ENCODE measurements at regions not wholly inside any gene's neighbourhood (a gene's known extent, or its start where the extent isn't known, plus 50 kb on each side); places are given as distances from the start of the nearest gene placed in this dataset.
"Not testable (repeated sequence)": the region's sequence is repeated elsewhere in the genome, so short reads cannot be mapped to it uniquely, and the experiment has no call there.

DNA sequence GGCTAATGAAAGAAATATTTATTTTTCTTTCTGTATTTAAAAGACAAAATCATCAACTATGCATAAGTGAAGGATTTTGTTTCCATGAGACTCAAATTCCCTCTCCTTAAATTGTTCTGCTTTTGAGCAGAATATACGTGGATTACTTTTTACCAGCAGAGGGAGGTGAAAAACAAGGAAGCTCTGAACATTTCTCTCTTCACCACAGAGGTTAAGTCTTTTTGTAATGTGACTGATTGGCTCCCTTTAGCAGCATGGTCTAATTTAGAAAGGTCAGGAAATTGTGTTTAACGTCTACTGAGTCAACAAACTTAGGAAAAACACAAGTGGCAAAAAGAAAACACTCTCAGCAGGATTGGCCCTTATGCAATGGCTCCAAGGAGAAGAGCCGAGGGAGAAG, 55.1 kb upstream of the F9 start:
- Histone ChIP-seq H3K4me3 (ENCODE audit: low read depth in 1 of 2, low read length in 2 of 2) (no peak overlapping the region), H3K36me3 (ENCODE audit: control insufficient read depth in 1 of 2, insufficient read depth in 2 of 2, low read length in 2 of 2) (no peaks in the 10 kb centered on the region), H3K9me3 (ENCODE audit: control insufficient read depth in 1 of 2, low read length in 2 of 2) (no peaks in the 10 kb centered on the region), H3K27ac (ENCODE audit: low read length) (no peak overlapping the region), H3K27me3 (ENCODE audit: low read depth, low read length) (no peaks in the 10 kb centered on the region), H3K4me1 (ENCODE audit: control insufficient read depth in 1 of 2, insufficient read depth in 2 of 2, low read length in 2 of 2) (no peaks in the 10 kb centered on the region)

- not testable (repeated sequence) for H3K9me3 ChIP-seq (ENCODE audit: control insufficient read depth in 1 of 2, low read length in 2 of 2); H3K27ac ChIP-seq (ENCODE audit: low read length); H3K36me3 ChIP-seq (ENCODE audit: control insufficient read depth in 1 of 2, insufficient read depth in 2 of 2, low read length in 2 of 2); H3K4me1 ChIP-seq (ENCODE audit: control insufficient read depth in 1 of 2, insufficient read depth in 2 of 2, low read length in 2 of 2); H3K4me3 ChIP-seq (ENCODE audit: low read depth in 1 of 2, low read length in 2 of 2); H3K27me3 ChIP-seq (ENCODE audit: low read depth, low read length)
Observed at GRCh38 chrX:139461945-139462344, 68.6 kb upstream of the F9 start.

GRCh38 chrX:139454743-139455142, 75.8 kb upstream of the F9 start:
- Histone ChIP-seq H3K36me3 (ENCODE audit: control insufficient read depth in 1 of 2, insufficient read depth in 2 of 2, low read length in 2 of 2) (no peaks in the 10 kb centered on the region), H3K27ac (ENCODE audit: low read length) (no peak overlapping the region), H3K9me3 (ENCODE audit: control insufficient read depth in 1 of 2, low read length in 2 of 2) (no peaks in the 10 kb centered on the region), H3K27me3 (ENCODE audit: low read depth, low read length) (no peaks in the 10 kb centered on the region), H3K4me1 (ENCODE audit: control insufficient read depth in 1 of 2, insufficient read depth in 2 of 2, low read length in 2 of 2) (no peaks in the 10 kb centered on the region), H3K4me3 (ENCODE audit: low read depth in 1 of 2, low read length in 2 of 2) (no peak overlapping the region)

DNA sequence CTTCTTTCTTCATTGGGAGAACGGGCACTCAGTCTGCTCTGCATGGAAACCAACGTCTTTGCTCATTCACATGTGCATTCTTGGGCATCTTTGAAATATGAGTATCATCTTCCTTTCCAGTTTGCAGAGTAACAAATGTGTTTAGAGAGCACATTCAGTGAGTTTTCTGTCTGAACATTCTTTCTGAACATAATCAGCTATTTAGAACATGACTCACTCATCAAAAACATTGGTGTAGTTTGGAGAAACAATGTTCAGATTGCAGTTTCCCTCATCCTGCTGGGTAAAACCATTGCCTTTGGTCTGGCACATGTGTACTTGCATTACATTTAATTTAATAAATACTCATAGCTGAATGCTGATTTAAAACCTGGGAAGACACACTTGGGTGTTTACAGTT, 81.5 kb upstream of the F9 start:
- no peak overlapping the region for H3K27ac ChIP-seq (ENCODE audit: low read length)
- H3K4me3 ChIP-seq (ENCODE audit: low read depth in 1 of 2, low read length in 2 of 2): no peak overlapping the region
- H3K9me3 ChIP-seq (ENCODE audit: control insufficient read depth in 1 of 2, low read length in 2 of 2): no peaks in the 10 kb centered on the region
- no peaks in the 10 kb centered on the region for H3K27me3 ChIP-seq (ENCODE audit: low read depth, low read length)
- no peaks in the 10 kb centered on the region for H3K36me3 ChIP-seq (ENCODE audit: control insufficient read depth in 1 of 2, insufficient read depth in 2 of 2, low read length in 2 of 2)
- no peaks in the 10 kb centered on the region for H3K4me1 ChIP-seq (ENCODE audit: control insufficient read depth in 1 of 2, insufficient read depth in 2 of 2, low read length in 2 of 2)

GRCh38 chrX:139446832-139447231, 83.7 kb upstream of the F9 start:
- Histone ChIP-seq H3K4me1 (ENCODE audit: control insufficient read depth in 1 of 2, insufficient read depth in 2 of 2, low read length in 2 of 2) (no peaks in the 10 kb centered on the region), H3K9me3 (ENCODE audit: control insufficient read depth in 1 of 2, low read length in 2 of 2) (peaks cover 0 to 4% of the 10 kb centered on the region in 2 donors), H3K27ac (ENCODE audit: low read length) (no peak overlapping the region), H3K36me3 (ENCODE audit: control insufficient read depth in 1 of 2, insufficient read depth in 2 of 2, low read length in 2 of 2) (no peaks in the 10 kb centered on the region), H3K27me3 (ENCODE audit: low read depth, low read length) (no peaks in the 10 kb centered on the region), H3K4me3 (ENCODE audit: low read depth in 1 of 2, low read length in 2 of 2) (no peak overlapping the region)

DNA sequence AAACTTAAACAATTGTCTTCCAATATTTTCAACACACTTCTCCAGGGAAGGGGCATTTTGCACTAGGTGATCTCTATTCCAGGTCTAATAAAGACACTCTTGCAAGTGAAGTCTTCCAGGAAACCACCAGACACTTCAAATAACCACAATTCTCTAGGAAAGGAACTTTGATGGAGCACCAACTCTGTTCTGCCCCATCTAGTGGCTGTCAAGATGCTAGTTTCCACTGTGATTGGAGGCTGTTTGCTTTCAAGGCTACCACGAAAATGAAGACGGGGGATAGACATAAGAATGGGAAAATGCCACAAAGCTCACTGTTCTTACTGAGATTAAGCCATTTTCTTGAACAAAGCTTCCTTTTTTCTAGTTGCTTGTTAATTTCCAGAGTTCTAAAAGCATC, 100.6 kb upstream of the F9 start:
- Histone ChIP-seq H3K27ac (ENCODE audit: low read length) (no peak overlapping the region), H3K4me1 (ENCODE audit: control insufficient read depth in 1 of 2, insufficient read depth in 2 of 2, low read length in 2 of 2) (no peaks in the 10 kb centered on the region), H3K9me3 (ENCODE audit: control insufficient read depth in 1 of 2, low read length in 2 of 2) (no peaks in the 10 kb centered on the region), H3K4me3 (ENCODE audit: low read depth in 1 of 2, low read length in 2 of 2) (no peak overlapping the region), H3K36me3 (ENCODE audit: control insufficient read depth in 1 of 2, insufficient read depth in 2 of 2, low read length in 2 of 2) (no peaks in the 10 kb centered on the region), H3K27me3 (ENCODE audit: low read depth, low read length) (no peaks in the 10 kb centered on the region)

- Histone ChIP-seq H3K4me3 (ENCODE audit: low read depth in 1 of 2, low read length in 2 of 2) (no peak overlapping the region), H3K9me3 (ENCODE audit: control insufficient read depth in 1 of 2, low read length in 2 of 2) (no peaks in the 10 kb centered on the region), H3K27me3 (ENCODE audit: low read depth, low read length) (no peaks in the 10 kb centered on the region)
Observed at GRCh38 chrX:139423186-139423585, 107.4 kb upstream of the F9 start.

DNA sequence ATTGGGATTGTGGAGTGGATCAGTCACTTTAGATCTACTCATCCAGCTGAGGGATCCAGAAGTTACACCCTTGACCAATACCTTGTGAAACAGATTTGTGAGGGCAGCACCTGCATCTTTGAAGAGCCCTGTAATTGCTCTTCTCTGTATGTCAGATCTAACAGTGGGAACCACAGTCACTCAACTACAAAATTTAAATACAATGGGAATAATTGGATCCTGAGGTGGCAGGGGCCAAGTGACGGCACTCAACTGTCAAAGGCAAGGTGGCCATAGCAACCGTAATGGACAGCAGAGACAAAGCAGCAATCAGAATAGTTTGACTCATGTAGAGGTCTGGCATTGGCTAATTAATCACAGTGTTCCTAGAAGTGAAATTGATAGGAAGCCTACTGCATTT, 132.3 kb upstream of the F9 start:
- H3K4me1 ChIP-seq (ENCODE audit: control insufficient read depth in 1 of 2, insufficient read depth in 2 of 2, low read length in 2 of 2); H3K4me3 ChIP-seq (ENCODE audit: low read depth in 1 of 2, low read length in 2 of 2); H3K9me3 ChIP-seq (ENCODE audit: control insufficient read depth in 1 of 2, low read length in 2 of 2); H3K27me3 ChIP-seq (ENCODE audit: low read depth, low read length); H3K36me3 ChIP-seq (ENCODE audit: control insufficient read depth in 1 of 2, insufficient read depth in 2 of 2, low read length in 2 of 2); H3K27ac ChIP-seq (ENCODE audit: low read length): not testable (repeated sequence)

More at GRCh38 chrX:139423186-139423585, 107.4 kb upstream of the F9 start:
- no peak overlapping the region for H3K27ac ChIP-seq (ENCODE audit: low read length)
- no peaks in the 10 kb centered on the region for H3K4me1 ChIP-seq (ENCODE audit: control insufficient read depth in 1 of 2, insufficient read depth in 2 of 2, low read length in 2 of 2)
- no peaks in the 10 kb centered on the region for H3K36me3 ChIP-seq (ENCODE audit: control insufficient read depth in 1 of 2, insufficient read depth in 2 of 2, low read length in 2 of 2)

GRCh38 chrX:139388254-139388653, 142.3 kb upstream of the F9 start:
- Histone ChIP-seq H3K27ac (ENCODE audit: low read length) (no peak overlapping the region), H3K9me3 (ENCODE audit: control insufficient read depth in 1 of 2, low read length in 2 of 2) (no peaks in the 10 kb centered on the region), H3K36me3 (ENCODE audit: control insufficient read depth in 1 of 2, insufficient read depth in 2 of 2, low read length in 2 of 2) (no peaks in the 10 kb centered on the region), H3K4me3 (ENCODE audit: low read depth in 1 of 2, low read length in 2 of 2) (no peak overlapping the region), H3K4me1 (ENCODE audit: control insufficient read depth in 1 of 2, insufficient read depth in 2 of 2, low read length in 2 of 2) (no peaks in the 10 kb centered on the region), H3K27me3 (ENCODE audit: low read depth, low read length) (no peaks in the 10 kb centered on the region)

GRCh38 chrX:139382529-139382928, 148.0 kb upstream of the F9 start:
- no peaks in the 10 kb centered on the region for H3K9me3 ChIP-seq (ENCODE audit: control insufficient read depth in 1 of 2, low read length in 2 of 2)
- no peaks in the 10 kb centered on the region for H3K4me1 ChIP-seq (ENCODE audit: control insufficient read depth in 1 of 2, insufficient read depth in 2 of 2, low read length in 2 of 2)
- H3K27ac ChIP-seq (ENCODE audit: low read length): no peak overlapping the region
- no peaks in the 10 kb centered on the region for H3K27me3 ChIP-seq (ENCODE audit: low read depth, low read length)
- H3K36me3 ChIP-seq (ENCODE audit: control insufficient read depth in 1 of 2, insufficient read depth in 2 of 2, low read length in 2 of 2): no peaks in the 10 kb centered on the region
- H3K4me3 ChIP-seq (ENCODE audit: low read depth in 1 of 2, low read length in 2 of 2): no peak overlapping the region

- not testable (repeated sequence) for H3K4me1 ChIP-seq (ENCODE audit: control insufficient read depth in 1 of 2, insufficient read depth in 2 of 2, low read length in 2 of 2); H3K9me3 ChIP-seq (ENCODE audit: control insufficient read depth in 1 of 2, low read length in 2 of 2); H3K36me3 ChIP-seq (ENCODE audit: control insufficient read depth in 1 of 2, insufficient read depth in 2 of 2, low read length in 2 of 2); H3K4me3 ChIP-seq (ENCODE audit: low read depth in 1 of 2, low read length in 2 of 2); H3K27ac ChIP-seq (ENCODE audit: low read length); H3K27me3 ChIP-seq (ENCODE audit: low read depth, low read length)
Observed at GRCh38 chrX:139376547-139376946, 154.0 kb upstream of the F9 start.

DNA sequence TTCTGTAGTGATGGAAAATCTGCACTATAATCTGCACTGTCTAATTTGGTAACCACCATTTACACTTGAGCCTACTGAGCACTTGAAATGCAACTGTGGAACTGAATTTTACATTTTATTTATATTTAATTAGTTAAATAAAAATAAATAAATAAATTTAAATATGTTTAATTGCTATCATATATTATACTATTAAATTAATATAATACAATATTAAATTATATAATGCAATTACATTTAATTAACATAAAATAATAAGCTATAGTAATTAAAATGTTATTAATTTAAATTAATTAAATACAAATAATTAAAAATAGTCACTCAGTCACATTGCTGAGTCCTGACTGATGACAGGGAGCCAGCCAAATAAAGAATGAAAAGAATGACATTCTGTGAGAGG, 170.2 kb upstream of the F9 start:
- no peaks in the 10 kb centered on the region for H3K4me1 ChIP-seq (ENCODE audit: control insufficient read depth in 1 of 2, insufficient read depth in 2 of 2, low read length in 2 of 2)
- no peaks in the 10 kb centered on the region for H3K36me3 ChIP-seq (ENCODE audit: control insufficient read depth in 1 of 2, insufficient read depth in 2 of 2, low read length in 2 of 2)
- no peaks in the 10 kb centered on the region for H3K9me3 ChIP-seq (ENCODE audit: control insufficient read depth in 1 of 2, low read length in 2 of 2)
- H3K27ac ChIP-seq (ENCODE audit: low read length): no peak overlapping the region
- no peak overlapping the region for H3K4me3 ChIP-seq (ENCODE audit: low read depth in 1 of 2, low read length in 2 of 2)
- H3K27me3 ChIP-seq (ENCODE audit: low read depth, low read length): no peaks in the 10 kb centered on the region
